NB4 (cell line): ENCODE measurements at regions not wholly inside any gene's neighbourhood (a gene's known extent, or its start where the extent isn't known, plus 50 kb on each side); places are given as distances from the start of the nearest gene placed in this dataset.
"Not testable (repeated sequence)": the region's sequence is repeated elsewhere in the genome, so short reads cannot be mapped to it uniquely, and the experiment has no call there.

Source experiments
- CTCF ChIP-seq: IDR thresholded peaks from one replicate; pipeline ENCODE4 v1.5.1; 2012; ENCODE audit warnings: low read depth, low read length
- MYC ChIP-seq: IDR thresholded peaks from 2 replicates; pipeline ENCODE4 v1.6.1; 2011; ENCODE audit warnings: low read depth, low read length
- POLR2A ChIP-seq: IDR thresholded peaks from 2 replicates; pipeline ENCODE4 v1.6.1; 2011; ENCODE audit warnings: mild to moderate bottlenecking; ENCODE audit not compliant: insufficient read length; ENCODE audit errors: extremely low read depth

- TF ChIP-seq POLR2A, CTCF, MYC: not testable (repeated sequence)
Observed at GRCh38 chr10:123254343-123254742, 100.1 kb downstream of the BUB3 start.
